BE2C (cell line): ENCODE measurements at regions not wholly inside any gene's neighbourhood (a gene's known extent, or its start where the extent isn't known, plus 50 kb on each side); places are given as distances from the start of the nearest gene placed in this dataset.
A peak's percentile ranks its signal among the peaks of the same experiment; 100 is the strongest.

ENCODE experiments used
- DNase-seq: peaks from one replicate; pipeline ENCODE4 v3.0.0-alpha.2; 2020
- H3K27me3 ChIP-seq: fragments of 250-450 bp; sonication (Bioruptor Pico); 2 replicates; pipeline ENCODE4 v1.5.1; 2020; ENCODE audit warnings: mild to moderate bottlenecking
- H3K36me3 ChIP-seq: fragments of 250-450 bp; sonication (Bioruptor Pico); 2 replicates; pipeline ENCODE4 v1.5.1; 2020; ENCODE audit warnings: mild to moderate bottlenecking
- H3K4me1 ChIP-seq: fragments of 250-450 bp; sonication (Bioruptor Pico); 2 replicates; pipeline ENCODE4 v1.5.1; 2020
- H3K4me3 ChIP-seq: 2 replicates; pipeline ENCODE4 v1.5.1; 2011; ENCODE audit warnings: low read depth, low read length
- H3K9me3 ChIP-seq: fragments of 250-450 bp; sonication (Bioruptor Pico); 2 replicates; pipeline ENCODE4 v1.5.1; 2020
- CTCF ChIP-seq: IDR thresholded peaks from 2 replicates; pipeline ENCODE4 v1.5.1; 2012; ENCODE audit warnings: mild to moderate bottlenecking, low read depth, low read length

- Histone ChIP-seq H3K9me3 (no peaks in the 10 kb centered on the region; the same call in 1 of the 2 replicates), H3K36me3 (no peaks in the 10 kb centered on the region)
- no peak for DNase-seq
Measured at GRCh38 chr2:9069543-9069942, 66.1 kb upstream of the MBOAT2 start.

DNA sequence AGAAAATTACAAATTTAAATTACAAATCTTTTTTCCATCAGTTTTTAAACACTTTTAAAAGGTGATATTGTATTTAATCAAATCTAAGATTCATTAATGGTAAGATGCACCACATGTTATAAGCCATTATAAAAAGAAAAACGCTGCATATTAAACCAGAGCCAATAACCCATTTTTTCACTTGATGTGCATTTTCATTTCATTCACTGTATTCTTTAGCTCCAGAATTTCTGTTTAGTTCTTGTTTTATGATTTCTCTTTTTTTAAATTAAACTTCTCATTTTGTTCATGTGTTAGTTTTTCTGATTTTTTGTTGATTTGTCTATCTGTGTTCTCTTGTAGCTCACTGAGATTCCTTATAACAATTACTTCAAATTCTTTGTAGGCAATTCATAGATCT, 62.4 kb upstream of the MBOAT2 start:
- no peak for TF ChIP-seq CTCF
- H3K4me1 ChIP-seq: peaks cover 3% of the 10 kb centered on the region
- no peaks in the 10 kb centered on the region for H3K36me3 ChIP-seq
- H3K4me3 ChIP-seq: no peak overlapping the region
- no peaks in the 10 kb centered on the region; the same call in 1 of the 2 replicates for H3K9me3 ChIP-seq
- DNase-seq: no peak
- no peaks in the 10 kb centered on the region for H3K27me3 ChIP-seq

More at GRCh38 chr2:9069543-9069942, 66.1 kb upstream of the MBOAT2 start:
- Histone ChIP-seq H3K4me3 (no peak overlapping the region), H3K4me1 (no peaks in the 10 kb centered on the region), H3K27me3 (no peaks in the 10 kb centered on the region)
- TF ChIP-seq CTCF: no peak

GRCh38 chr2:9063023-9063606, 59.6 kb upstream of the MBOAT2 start:
- no peak for TF ChIP-seq CTCF
- Histone ChIP-seq H3K27me3 (no peaks in the 10 kb centered on the region), H3K4me3 (no peak overlapping the region), H3K36me3 (no peaks in the 10 kb centered on the region), H3K9me3 (no peaks in the 10 kb centered on the region; the same call in 1 of the 2 replicates), H3K4me1 (peaks cover 12% of the 10 kb centered on the region)
- DNase-seq: no peak

DNA sequence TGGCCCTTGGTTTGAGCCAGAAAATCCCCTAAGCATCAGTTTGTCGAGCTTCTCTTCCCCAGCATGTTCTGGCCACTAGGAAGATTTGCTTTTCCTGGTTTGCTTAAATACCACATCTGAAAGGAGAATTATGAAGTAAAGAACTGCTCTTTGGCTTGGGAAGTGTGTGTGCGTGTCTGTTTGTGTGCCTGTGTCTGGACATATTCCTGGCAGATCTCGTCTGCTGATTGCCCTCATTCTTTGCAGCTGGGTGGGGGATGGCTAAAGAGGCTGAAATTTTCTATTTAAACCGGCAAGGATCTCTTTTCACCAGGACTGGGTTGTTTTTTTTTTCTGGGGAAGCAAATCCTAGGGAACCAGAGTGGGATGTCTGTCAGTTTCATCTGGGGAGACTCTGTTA, 57.3 kb upstream of the MBOAT2 start:
- TF ChIP-seq CTCF: 0 out of 2 replicates have a peak, but pooled peaks have one; percentile 8
- DNase-seq: peak; percentile 59

GRCh38 chr2:9057939-9058761, 54.7 kb upstream of the MBOAT2 start:
- no peaks in the 10 kb centered on the region for H3K27me3 ChIP-seq
- H3K4me1 ChIP-seq: peaks cover 12% of the 10 kb centered on the region
- no peak for TF ChIP-seq CTCF
- H3K36me3 ChIP-seq: no peaks in the 10 kb centered on the region
- DNase-seq: no peak
- no peak overlapping the region for H3K4me3 ChIP-seq
- no peaks in the 10 kb centered on the region for H3K9me3 ChIP-seq

More for the DNA sequence above, 57.3 kb upstream of the MBOAT2 start:
- Histone ChIP-seq H3K9me3 (no peaks in the 10 kb centered on the region), H3K4me1 (peaks cover 12% of the 10 kb centered on the region), H3K27me3 (no peaks in the 10 kb centered on the region), H3K36me3 (no peaks in the 10 kb centered on the region), H3K4me3 (no peak overlapping the region; the same call in 1 of the 2 replicates)

- Histone ChIP-seq H3K36me3 (no peaks in the 10 kb centered on the region), H3K4me3 (no peak overlapping the region), H3K27me3 (no peaks in the 10 kb centered on the region), H3K9me3 (no peaks in the 10 kb centered on the region), H3K4me1 (peaks cover 6% of the 10 kb centered on the region)
- DNase-seq: no peak
- no peak for TF ChIP-seq CTCF
Measured at GRCh38 chr2:9055471-9055870, 52.0 kb upstream of the MBOAT2 start.
